GM10248 (cell line): ENCODE measurements at regions not wholly inside any gene's neighbourhood (a gene's known extent, or its start where the extent isn't known, plus 50 kb on each side); places are given as distances from the start of the nearest gene placed in this dataset.

Experiments
- CTCF ChIA-PET: fragments of 300-600 bp; sonication (Branson Sonifier 250); formaldehyde crosslinking; extraction: SDS; loops from one replicate; lab custom pipeline; 2021; ENCODE audit warnings: antibody characterized with exemption; lab: Yijun Ruan, JAX
- POLR2A ChIA-PET: fragments of 350-650 bp; sonication (Branson Sonifier 250); formaldehyde crosslinking; extraction: SDS; loops from one replicate; lab custom pipeline; 2020; ENCODE audit warnings: antibody characterized with exemption; lab: Yijun Ruan, JAX
- DNase-seq: peaks from one replicate; pipeline ENCODE4 v3.0.0; 2012; ENCODE audit errors: extremely low spot score
- TF ChIP-seq, protein P1 (sequence below): IDR thresholded peaks from 2 replicates; pipeline ENCODE4 v1.5.1; 2012; ENCODE audit warnings: mild to moderate bottlenecking, low read depth; ENCODE audit errors: extremely low read depth, missing control alignments, control extremely low read depth

DNA sequence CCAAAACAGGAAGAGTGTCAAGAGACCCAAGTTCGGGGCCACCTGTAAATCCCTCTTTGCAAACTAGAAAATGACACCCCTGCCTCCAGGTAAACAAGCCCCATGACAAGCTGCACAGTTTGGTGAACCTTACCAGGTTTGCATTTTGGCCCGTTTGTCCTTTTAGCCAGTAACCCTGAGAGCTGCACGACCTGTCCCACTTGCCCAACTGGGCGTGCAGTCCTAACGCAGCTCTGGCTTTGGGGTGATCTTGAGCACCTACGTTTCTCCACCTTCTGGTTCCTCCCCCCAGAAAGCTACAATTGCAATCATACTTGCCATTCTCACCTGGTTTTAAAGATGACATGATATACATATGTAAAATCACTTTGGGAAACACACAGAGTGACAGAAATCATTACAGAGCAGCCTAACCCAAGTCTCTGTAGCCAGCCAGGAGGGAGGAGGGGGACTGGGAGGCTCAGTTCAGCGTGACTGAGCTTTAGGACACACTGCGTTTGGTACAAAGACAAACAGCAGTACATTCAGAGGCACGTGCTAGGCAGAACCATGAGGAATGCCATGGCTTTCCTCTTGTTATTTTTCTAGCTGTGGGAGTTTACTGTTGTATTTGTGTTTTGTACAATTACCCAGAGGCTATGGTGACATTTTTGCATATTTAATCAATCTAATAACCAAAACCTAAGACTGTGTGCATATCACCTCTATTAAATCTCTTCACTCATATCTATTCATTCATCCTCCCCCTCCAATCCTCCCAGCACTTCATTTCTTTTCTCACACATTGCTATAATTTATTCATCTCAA lies 304.0 kb downstream of the IRS1 start:
- TF ChIP-seq, protein P1, sequence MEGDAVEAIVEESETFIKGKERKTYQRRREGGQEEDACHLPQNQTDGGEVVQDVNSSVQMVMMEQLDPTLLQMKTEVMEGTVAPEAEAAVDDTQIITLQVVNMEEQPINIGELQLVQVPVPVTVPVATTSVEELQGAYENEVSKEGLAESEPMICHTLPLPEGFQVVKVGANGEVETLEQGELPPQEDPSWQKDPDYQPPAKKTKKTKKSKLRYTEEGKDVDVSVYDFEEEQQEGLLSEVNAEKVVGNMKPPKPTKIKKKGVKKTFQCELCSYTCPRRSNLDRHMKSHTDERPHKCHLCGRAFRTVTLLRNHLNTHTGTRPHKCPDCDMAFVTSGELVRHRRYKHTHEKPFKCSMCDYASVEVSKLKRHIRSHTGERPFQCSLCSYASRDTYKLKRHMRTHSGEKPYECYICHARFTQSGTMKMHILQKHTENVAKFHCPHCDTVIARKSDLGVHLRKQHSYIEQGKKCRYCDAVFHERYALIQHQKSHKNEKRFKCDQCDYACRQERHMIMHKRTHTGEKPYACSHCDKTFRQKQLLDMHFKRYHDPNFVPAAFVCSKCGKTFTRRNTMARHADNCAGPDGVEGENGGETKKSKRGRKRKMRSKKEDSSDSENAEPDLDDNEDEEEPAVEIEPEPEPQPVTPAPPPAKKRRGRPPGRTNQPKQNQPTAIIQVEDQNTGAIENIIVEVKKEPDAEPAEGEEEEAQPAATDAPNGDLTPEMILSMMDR, result no peak
- POLR2A ChIA-PET, result interaction anchor here (0.5 kb wide), 1 partner anchor 743 kb away, joined by 3 read pairs; no protein-coding TSS in a partner anchor
- no peak for DNase-seq
- CTCF ChIA-PET, result no interaction called here

DNA sequence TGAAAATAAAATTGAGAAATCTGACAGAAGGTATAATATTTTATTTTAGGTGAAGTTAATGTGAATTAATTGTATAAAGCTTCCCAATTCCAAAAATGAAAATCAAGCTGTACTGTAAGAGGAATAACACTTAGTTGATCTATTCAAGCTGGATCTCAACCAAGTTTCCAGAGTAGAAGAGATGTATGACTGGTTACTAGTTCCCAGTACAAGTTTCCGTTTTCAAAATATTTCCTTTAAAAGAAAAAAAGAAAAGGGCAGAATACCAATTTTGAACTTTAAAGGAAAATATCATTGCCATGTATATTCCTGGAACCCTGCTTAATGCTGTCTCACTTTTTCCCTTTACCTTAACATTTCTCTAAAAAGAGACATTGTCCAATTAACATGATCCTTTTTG lies 308.5 kb downstream of the IRS1 start:
- TF ChIP-seq, protein P1, result no peak
- CTCF ChIA-PET, result no interaction called here
- POLR2A ChIA-PET, result no interaction called here
- no peak for DNase-seq

DNA sequence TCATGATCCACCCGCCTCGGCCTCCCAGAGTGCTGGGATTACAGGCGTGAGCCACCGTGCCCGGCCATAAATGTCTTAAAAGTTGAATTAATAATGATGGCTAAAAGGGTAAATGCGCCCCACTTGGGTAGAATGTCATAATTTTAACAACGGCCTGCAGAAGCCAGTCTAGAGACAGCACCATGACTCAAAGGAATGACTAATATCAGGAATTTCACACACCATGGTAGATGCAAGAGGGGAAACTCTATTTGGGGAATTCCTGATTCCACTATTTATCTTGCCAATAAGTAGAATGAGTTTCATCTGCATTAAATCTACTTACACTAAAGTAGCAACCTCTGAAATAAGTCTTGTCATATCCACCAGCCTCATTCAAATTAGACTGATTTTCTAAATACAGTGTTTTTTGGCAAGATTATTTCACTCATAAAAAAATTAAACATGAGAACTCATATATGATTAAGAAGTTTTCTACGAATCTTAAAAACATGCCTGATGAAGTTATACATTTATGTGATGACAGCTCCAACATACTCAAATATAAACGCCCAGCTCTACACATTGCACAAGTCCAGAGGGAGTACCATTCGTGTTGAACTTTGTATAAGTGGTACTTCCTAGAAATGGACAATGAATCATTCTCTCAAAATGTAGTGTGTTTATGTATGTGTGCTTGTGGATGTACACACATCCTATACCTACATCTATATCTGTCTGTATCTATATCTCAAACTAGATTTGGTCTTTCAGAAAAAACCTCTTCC lies 309.7 kb downstream of the IRS1 start:
- CTCF ChIA-PET, result no interaction called here
- TF ChIP-seq, protein P1, result no peak
- POLR2A ChIA-PET, result no interaction called here
- peak; percentile 14 for DNase-seq

DNA sequence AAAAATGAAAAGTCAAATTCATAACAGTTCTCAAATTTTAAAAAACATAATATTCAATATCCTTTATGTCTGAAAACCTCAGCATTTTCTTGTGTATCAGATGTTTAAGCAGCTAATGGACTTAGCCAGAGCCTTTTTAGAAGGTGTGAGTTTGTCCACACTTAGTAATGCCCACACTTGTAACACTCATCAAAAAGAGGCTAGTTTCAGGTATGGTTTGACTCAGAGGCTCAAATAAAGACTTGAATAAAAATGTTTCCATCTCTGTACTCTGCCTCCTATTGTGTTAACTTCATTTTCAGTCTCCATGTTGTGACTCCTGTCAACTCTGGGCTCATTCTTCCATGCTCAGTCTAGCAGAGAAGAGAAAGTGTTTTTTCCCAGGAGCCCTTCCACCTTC lies 311.6 kb downstream of the IRS1 start:
- CTCF ChIA-PET, result no interaction called here
- no peak for DNase-seq
- POLR2A ChIA-PET, result no interaction called here
- TF ChIP-seq, protein P1, result no peak

DNA sequence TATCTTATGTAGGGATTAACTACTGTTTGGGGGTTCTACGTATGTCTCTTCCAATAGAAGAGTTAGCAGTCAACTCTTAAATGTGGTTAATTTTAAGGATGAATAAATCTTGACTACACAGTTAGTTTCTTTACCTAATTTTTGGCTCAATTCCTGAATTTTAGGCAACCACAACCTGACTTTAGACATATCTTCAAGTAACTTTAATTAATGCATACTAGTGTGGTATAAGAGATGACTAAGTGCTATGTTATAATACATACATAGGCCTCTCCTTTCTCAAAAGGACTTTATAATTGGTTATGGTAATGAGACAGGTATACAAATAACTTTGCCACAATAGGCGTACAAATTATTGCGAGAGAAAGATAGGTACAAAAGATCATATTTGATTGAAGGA lies 312.0 kb downstream of the IRS1 start:
- ChIA-PET POLR2A (no interaction called here), CTCF (no interaction called here)
- DNase-seq, result no peak
- TF ChIP-seq, protein P1, result no peak

DNA sequence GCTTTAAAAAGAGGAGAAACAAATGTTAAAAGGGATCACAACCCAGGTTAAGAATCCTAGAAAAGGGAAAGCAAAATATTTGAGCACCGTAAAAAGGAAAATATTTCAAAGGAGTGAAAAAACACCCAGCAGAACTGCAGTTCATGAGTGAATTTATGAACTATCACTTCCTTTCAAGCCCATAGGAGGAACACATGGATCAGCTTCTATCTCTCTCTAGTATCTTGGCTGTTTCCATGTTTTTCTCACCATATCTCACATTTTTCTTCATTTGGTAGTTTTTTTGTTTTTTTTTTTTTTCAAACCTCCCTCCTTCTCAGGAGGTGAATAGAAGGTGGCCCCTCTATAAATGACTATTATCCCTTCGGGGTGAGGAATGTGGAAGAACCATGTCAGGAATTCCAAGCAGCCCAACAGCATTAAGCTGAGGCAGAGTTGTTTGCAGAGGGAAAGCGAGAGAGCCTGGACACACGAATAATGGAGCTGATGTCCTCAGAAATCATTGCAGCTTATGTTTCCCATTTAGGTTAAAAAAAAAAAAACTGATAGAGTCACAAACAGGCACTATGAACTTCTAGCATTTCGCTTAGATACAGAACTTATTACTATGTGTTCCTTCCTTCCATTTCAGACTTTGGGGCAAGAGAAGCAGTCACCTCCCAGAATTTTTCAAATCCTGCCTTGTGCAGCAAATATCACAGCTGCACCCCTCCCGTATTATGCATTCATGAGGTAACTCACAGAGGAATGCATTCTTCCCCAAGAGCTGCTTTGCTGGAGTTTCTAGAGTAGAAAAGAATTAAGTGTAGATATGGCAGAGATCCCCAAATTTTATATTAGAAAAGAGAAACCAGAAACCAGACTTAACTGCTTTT lies 315.6 kb downstream of the IRS1 start:
- no peak for DNase-seq
- POLR2A ChIA-PET, result no interaction called here
- CTCF ChIA-PET, result no interaction called here
- TF ChIP-seq, protein P1, result no peak
